HFFc6 (cell line): ENCODE measurements at regions not wholly inside any gene's neighbourhood (a gene's known extent, or its start where the extent isn't known, plus 50 kb on each side); places are given as distances from the start of the nearest gene placed in this dataset.

Experiments
- DNase-seq: peaks from one replicate; pipeline ENCODE4 v3.0.0-alpha.2; 2018
- H3K27ac Mint-ChIP-seq: 2 replicates; pipeline ENCODE4 v1.8.0; 2020; ENCODE audit warnings: mild to moderate bottlenecking, mixed read lengths
- H3K27me3 Mint-ChIP-seq: 2 replicates; pipeline ENCODE4 v1.8.0; 2021; ENCODE audit warnings: mild to moderate bottlenecking, moderate library complexity, mixed read lengths; ENCODE audit not compliant: insufficient read depth
- H3K36me3 Mint-ChIP-seq: 2 replicates; pipeline ENCODE4 v1.8.0; 2021; ENCODE audit warnings: low read depth, mixed read lengths
- H3K4me1 Mint-ChIP-seq: 2 replicates; pipeline ENCODE4 v1.8.0; 2020; ENCODE audit warnings: low read depth, mixed read lengths
- H3K4me3 Mint-ChIP-seq: 2 replicates; pipeline ENCODE4 v1.8.0; 2020; ENCODE audit warnings: mild to moderate bottlenecking, moderate library complexity, mixed read lengths
- H3K9me3 Mint-ChIP-seq: 2 replicates; pipeline ENCODE4 v1.8.0; 2020; ENCODE audit warnings: mild to moderate bottlenecking, mixed read lengths
- TF ChIP-seq, protein P1 (sequence below): fragments of 200-600 bp; sonication (generic); IDR thresholded peaks from 2 replicates; pipeline ENCODE4 v1.5.0; 2021; ENCODE audit warnings: antibody characterized with exemption, mild to moderate bottlenecking

DNA sequence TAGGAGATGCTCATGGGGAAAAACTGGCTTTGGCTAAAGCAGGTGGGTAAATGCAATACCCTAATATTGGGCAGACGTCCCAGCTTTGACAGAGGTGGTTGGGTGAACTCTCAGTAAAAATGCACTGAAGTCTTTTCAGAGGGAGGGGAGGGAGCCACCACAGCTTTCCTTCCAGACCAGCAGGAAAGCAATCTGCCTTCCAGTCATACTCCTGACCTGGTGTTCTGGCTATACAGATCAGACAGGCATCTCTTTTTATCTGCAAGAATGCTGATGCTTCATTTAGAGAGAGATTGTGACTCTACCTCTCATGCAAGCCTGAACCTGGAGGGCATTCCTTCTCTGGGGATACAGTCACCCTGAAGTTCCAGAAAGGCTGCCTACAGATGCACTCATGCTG is 52.6 kb upstream of the ICA1 start:
- Mint-ChIP-seq H3K4me1 (no peaks in the 10 kb centered on the region), H3K9me3 (no peaks in the 10 kb centered on the region; the same call in none of the 2 replicates), H3K27me3 (no peaks in the 10 kb centered on the region; the same call in 1 of the 2 replicates), H3K36me3 (no peaks in the 10 kb centered on the region), H3K27ac (no peak overlapping the region), H3K4me3 (no peak overlapping the region)
- TF ChIP-seq, protein P1, sequence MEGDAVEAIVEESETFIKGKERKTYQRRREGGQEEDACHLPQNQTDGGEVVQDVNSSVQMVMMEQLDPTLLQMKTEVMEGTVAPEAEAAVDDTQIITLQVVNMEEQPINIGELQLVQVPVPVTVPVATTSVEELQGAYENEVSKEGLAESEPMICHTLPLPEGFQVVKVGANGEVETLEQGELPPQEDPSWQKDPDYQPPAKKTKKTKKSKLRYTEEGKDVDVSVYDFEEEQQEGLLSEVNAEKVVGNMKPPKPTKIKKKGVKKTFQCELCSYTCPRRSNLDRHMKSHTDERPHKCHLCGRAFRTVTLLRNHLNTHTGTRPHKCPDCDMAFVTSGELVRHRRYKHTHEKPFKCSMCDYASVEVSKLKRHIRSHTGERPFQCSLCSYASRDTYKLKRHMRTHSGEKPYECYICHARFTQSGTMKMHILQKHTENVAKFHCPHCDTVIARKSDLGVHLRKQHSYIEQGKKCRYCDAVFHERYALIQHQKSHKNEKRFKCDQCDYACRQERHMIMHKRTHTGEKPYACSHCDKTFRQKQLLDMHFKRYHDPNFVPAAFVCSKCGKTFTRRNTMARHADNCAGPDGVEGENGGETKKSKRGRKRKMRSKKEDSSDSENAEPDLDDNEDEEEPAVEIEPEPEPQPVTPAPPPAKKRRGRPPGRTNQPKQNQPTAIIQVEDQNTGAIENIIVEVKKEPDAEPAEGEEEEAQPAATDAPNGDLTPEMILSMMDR = no peak
- no peak for DNase-seq

DNA sequence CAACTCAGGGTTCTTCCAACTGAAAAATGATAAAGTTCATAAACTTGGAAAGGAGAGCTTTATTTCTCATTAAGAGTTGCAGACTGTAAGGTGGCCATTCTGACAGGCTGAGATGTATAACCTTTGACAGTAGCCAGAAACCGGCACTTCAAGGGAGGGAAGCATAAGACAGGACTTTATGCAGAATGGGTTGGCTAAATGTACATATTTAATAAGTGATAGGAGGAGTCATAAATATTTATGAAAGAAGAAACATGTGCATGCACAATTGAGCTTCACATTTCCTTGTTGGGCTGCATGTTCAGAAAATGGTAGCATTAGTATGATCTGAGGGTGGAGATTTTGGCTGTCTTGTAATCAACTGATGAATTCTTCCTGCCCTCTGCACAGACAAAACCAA is 57.1 kb upstream of the ICA1 start:
- Mint-ChIP-seq H3K9me3 (peaks cover 7% of the 10 kb centered on the region), H3K27ac (no peak overlapping the region), H3K27me3 (no peaks in the 10 kb centered on the region; the same call in 1 of the 2 replicates), H3K36me3 (no peaks in the 10 kb centered on the region), H3K4me3 (no peak overlapping the region), H3K4me1 (no peaks in the 10 kb centered on the region)
- no peak for DNase-seq
- TF ChIP-seq, protein P1 = no peak

DNA sequence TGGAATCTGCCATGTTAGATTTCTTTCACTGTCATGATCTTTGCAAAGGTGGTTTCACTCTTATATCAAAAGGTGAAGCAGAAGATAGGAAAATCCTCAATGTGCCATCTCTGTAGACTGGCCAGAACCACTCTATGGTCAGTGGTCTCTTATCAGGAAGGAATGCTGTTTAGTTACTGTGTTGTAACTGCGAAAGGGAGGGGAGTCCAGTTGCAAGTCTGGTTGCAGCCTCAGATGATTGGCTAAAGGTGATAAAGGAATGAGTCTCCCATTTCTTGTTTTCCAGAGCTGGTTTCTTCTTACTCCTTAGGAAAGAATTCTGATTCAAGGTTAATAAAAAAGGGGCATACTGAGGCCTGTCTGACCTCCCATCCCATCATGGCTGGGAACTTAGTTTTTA is 58.2 kb upstream of the ICA1 start:
- peaks cover 14% of the 10 kb centered on the region for H3K9me3 Mint-ChIP-seq

DNA sequence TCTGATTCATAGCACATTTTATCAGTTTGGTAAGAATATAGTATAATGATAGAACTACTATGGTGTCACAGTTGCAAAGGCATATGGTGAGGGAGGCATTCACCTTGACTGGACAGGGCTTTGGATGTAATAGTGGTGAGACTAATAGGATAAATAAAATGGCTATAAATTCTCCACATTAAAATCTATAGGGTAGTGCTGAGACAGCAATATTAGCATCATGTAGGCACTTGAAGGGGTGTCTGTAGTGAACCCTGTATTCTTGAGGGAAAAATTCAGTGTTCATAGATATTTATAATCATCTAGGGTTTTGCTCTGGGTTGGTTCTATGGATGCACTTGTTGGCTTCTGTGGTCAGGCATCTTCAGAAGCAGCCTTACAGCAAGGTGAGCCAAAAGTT is 59.3 kb upstream of the ICA1 start:
- TF ChIP-seq, protein P1 = no peak
- Mint-ChIP-seq H3K4me3 (no peak overlapping the region), H3K9me3 (peaks cover 19% of the 10 kb centered on the region), H3K27me3 (no peaks in the 10 kb centered on the region; the same call in 1 of the 2 replicates), H3K4me1 (no peaks in the 10 kb centered on the region), H3K36me3 (no peaks in the 10 kb centered on the region), H3K27ac (no peak overlapping the region)
- no peak for DNase-seq

More for the DNA sequence above, 58.2 kb upstream of the ICA1 start:
- TF ChIP-seq, protein P1 = no peak
- no peaks in the 10 kb centered on the region for H3K4me1 Mint-ChIP-seq
- no peaks in the 10 kb centered on the region for H3K36me3 Mint-ChIP-seq
- H3K27me3 Mint-ChIP-seq = no peaks in the 10 kb centered on the region; the same call in 1 of the 2 replicates
- no peak for DNase-seq
- no peak overlapping the region for H3K27ac Mint-ChIP-seq
- H3K4me3 Mint-ChIP-seq = no peak overlapping the region

DNA sequence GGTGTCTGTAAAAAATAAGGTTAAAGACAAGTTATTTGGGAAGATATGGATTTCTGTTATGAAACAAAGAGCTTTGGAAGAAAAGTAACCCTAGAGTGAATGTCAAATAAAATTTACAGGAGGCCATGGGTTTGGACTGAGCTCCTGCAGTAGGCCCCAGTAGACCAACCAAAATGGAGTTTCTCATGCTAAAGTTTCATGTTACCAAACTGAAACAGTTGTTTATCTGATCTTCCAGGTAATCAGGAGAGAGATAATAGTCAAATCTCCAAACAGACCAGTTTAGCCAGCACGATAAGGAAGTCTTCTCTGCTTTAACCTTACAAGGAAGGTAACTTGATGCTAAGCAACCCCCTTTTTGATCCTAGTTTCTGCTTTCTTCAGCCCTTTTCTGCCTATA is 60.7 kb upstream of the ICA1 start:
- Mint-ChIP-seq H3K27me3 (no peaks in the 10 kb centered on the region; the same call in 1 of the 2 replicates), H3K36me3 (no peaks in the 10 kb centered on the region), H3K4me1 (no peaks in the 10 kb centered on the region), H3K9me3 (peaks cover 19% of the 10 kb centered on the region), H3K4me3 (no peak overlapping the region), H3K27ac (no peak overlapping the region)
- no peak for DNase-seq
- TF ChIP-seq, protein P1 = no peak

DNA sequence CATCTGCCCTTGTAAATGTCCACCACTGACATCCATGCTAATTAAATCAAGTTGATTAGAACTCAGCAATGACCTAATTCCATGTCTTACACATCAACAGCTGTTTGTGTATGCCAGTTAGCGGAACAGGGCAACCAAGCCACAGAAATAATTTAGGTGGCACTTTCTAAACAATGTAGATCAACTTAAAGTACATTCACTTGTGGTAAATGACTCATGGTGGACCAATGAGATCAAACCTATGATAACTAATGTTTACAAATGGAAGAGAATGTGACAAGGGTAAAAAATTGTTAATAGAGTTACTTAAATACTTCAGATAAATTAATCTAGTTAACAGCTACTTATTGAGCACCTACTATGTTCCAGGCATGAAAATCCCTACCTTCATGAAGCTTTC is 63.1 kb upstream of the ICA1 start:
- Mint-ChIP-seq H3K9me3 (peaks cover 19% of the 10 kb centered on the region), H3K4me3 (no peak overlapping the region), H3K27ac (no peak overlapping the region), H3K27me3 (no peaks in the 10 kb centered on the region; the same call in 1 of the 2 replicates), H3K36me3 (no peaks in the 10 kb centered on the region), H3K4me1 (no peaks in the 10 kb centered on the region)
- TF ChIP-seq, protein P1 = no peak
- DNase-seq = no peak
